H1 (cell line): ENCODE measurements at regions not wholly inside any gene's neighbourhood (a gene's known extent, or its start where the extent isn't known, plus 50 kb on each side); places are given as distances from the start of the nearest gene placed in this dataset.

Experiments used
- BCL11A ChIP-seq, 2 experiments: IDR thresholded peaks; one replicate each; pipeline ENCODE4 v1.6.1; 2011; ENCODE audit warnings: low read depth in 2 of 2, low read length in 2 of 2, mild to moderate bottlenecking in 2 of 2
- CHD7 ChIP-seq: fragments of 300-600 bp; sonication (generic); IDR thresholded peaks from 2 replicates; pipeline ENCODE4 v1.7.1; 2012; ENCODE audit warnings: low read length, moderate library complexity, mild to moderate bottlenecking, inconsistent platforms; ENCODE audit not compliant: insufficient replicate concordance
- CTBP2 ChIP-seq: IDR thresholded peaks from 2 replicates; pipeline ENCODE4 v1.7.0; 2011; ENCODE audit warnings: borderline replicate concordance, mild to moderate bottlenecking, moderate library complexity, mixed read lengths, low read length; ENCODE audit not compliant: insufficient read depth, insufficient read length
- POLR2A ChIP-seq, 2 experiments: IDR thresholded peaks; 1 replicate in 1 of 2; 2 replicates in 1 of 2; pipeline ENCODE4 v1.6.1; 2011; ENCODE audit warnings: low read depth in 2 of 2, low read length in 2 of 2, mild to moderate bottlenecking in 2 of 2; ENCODE audit errors: control extremely low read depth in 1 of 2

- TF ChIP-seq CHD7 (no peak), CTBP2 (no peak), POLR2A (IDR thresholded peaks at IDR 0.05; ENCODE audit: control extremely low read depth in 1 of 2, low read depth in 2 of 2, low read length in 2 of 2) (no peak), BCL11A (IDR thresholded peaks at IDR 0.05; ENCODE audit: low read depth in 2 of 2, low read length in 2 of 2) (no peak)
Measured at GRCh38 chr5:118125687-118126086, 862.7 kb downstream of the DTWD2 start (continued).
